Panc1 (cell line): ENCODE measurements at regions not wholly inside any gene's neighbourhood (a gene's known extent, or its start where the extent isn't known, plus 50 kb on each side); places are given as distances from the start of the nearest gene placed in this dataset.

Source experiments
- ATAC-seq: fragments of 200-7000 bp; cut with Tn5 transposase; 2 replicates; pipeline ENCODE4 v1.9.1; 2020; ENCODE audit warnings: mild to moderate bottlenecking, moderate library complexity
- BruUV-seq: library from RNA; stranded (reverse); fragments of 400-500 nt; replicated peaks from 2 replicates; lab custom pipeline; 2021; lab: Mats Ljungman, UMichigan
- CTCF ChIA-PET: fragments of 300-600 bp; sonication (Branson Sonifier 250); formaldehyde crosslinking; loops from one replicate; lab custom pipeline; 2022; ENCODE audit warnings: antibody characterized with exemption; lab: Charles Lee
- POLR2A ChIA-PET: fragments of 300-600 bp; sonication (Branson Sonifier 250); formaldehyde crosslinking; loops from one replicate; lab custom pipeline; 2022; ENCODE audit warnings: antibody characterized with exemption; lab: Charles Lee
- DNase-seq: peaks from one replicate; pipeline ENCODE4 v3.0.0-alpha.2; 2010; ENCODE audit warnings: low read depth, low spot score
- H3K27ac ChIP-seq: 2 replicates; pipeline ENCODE4 v1.5.1; 2011; ENCODE audit warnings: mild to moderate bottlenecking, low read length, inconsistent platforms
- H3K27me3 ChIP-seq: fragments of 200-500 bp; sonication (Bioruptor generic); 2 replicates; pipeline ENCODE4 v1.6.0; 2014; ENCODE audit warnings: low read length, inconsistent platforms; ENCODE audit not compliant: control insufficient read depth, insufficient read depth
- H3K36me3 ChIP-seq: fragments of 200-500 bp; sonication (Bioruptor generic); 2 replicates; pipeline ENCODE4 v1.5.1; 2014; ENCODE audit warnings: inconsistent platforms, mild to moderate bottlenecking, low read length, moderate library complexity; ENCODE audit not compliant: control insufficient read depth, insufficient read depth
- H3K4me1 ChIP-seq: 2 replicates; pipeline ENCODE4 v1.5.1; 2011; ENCODE audit warnings: inconsistent platforms, mild to moderate bottlenecking, low read length, moderate library complexity; ENCODE audit not compliant: control insufficient read depth, insufficient read depth
- H3K4me3 ChIP-seq, 2 experiments: 2 replicates each; pipeline ENCODE4 v1.5.1; 2011 to 2012; ENCODE audit warnings: low read depth in 2 of 2, low read length in 2 of 2, mild to moderate bottlenecking in 2 of 2, inconsistent platforms in 1 of 2, moderate library complexity in 1 of 2
- H3K9me3 ChIP-seq: fragments of 200-500 bp; sonication (Bioruptor generic); 2 replicates; pipeline ENCODE4 v1.5.1; 2014; ENCODE audit warnings: low read depth, mild to moderate bottlenecking, inconsistent platforms, low read length, moderate library complexity; ENCODE audit not compliant: control insufficient read depth, insufficient read depth
- POLR2AphosphoS5 ChIP-seq: IDR thresholded peaks from 2 replicates; pipeline ENCODE4 v1.6.1; 2012; ENCODE audit warnings: mild to moderate bottlenecking, low read depth, low read length, moderate library complexity
- SIN3A ChIP-seq: IDR thresholded peaks from 2 replicates; pipeline ENCODE4 v1.6.1; 2012; ENCODE audit warnings: low read depth, mild to moderate bottlenecking, low read length, moderate library complexity, borderline replicate concordance; ENCODE audit not compliant: insufficient read depth
- TCF7L2 ChIP-seq: IDR thresholded peaks from 2 replicates; pipeline ENCODE4 v1.6.1; 2011; ENCODE audit warnings: mild to moderate bottlenecking, low read depth, low read length, inconsistent platforms
- in situ Hi-C: cut with HindIII; loops from 2 replicates; pipeline ENCODE4 v1.10.0; 2016; ENCODE audit warnings: low sequenced_read_pairs, low pct_unique_long_range_greater_than_20kb
- intact Hi-C: fragments of 100-400 bp; cut with micrococcal nuclease; formaldehyde crosslinking; loops from one replicate; pipeline ENCODE4 v1.10.0; 2022; ENCODE audit not compliant: unreplicated experiment
- TF ChIP-seq, protein P1 (sequence below), 2 experiments: IDR thresholded peaks; 2 replicates each; pipeline ENCODE4 v1.6.1; 2011 to 2012; ENCODE audit warnings: low read depth in 2 of 2, control low read depth in 1 of 2, low read length in 1 of 2, mild to moderate bottlenecking in 1 of 2, moderate library complexity in 1 of 2; ENCODE audit not compliant: insufficient read depth in 1 of 2
- TF ChIP-seq, protein P2 (sequence below): fragments of 450-650 bp; IDR thresholded peaks from 2 replicates; pipeline ENCODE4 v1.5.1; 2017; ENCODE audit warnings: mild to moderate bottlenecking

GRCh38 chr6:140025171-140025570, 650.7 kb upstream of the CITED2 start:
- no TSS peak for BruUV-seq
- Histone ChIP-seq H3K4me3 (no peak overlapping the region), H3K4me1 (no peaks in the 10 kb centered on the region), H3K27ac (no peak overlapping the region), H3K27me3 (no peaks in the 10 kb centered on the region), H3K9me3 (no peaks in the 10 kb centered on the region), H3K36me3 (no peaks in the 10 kb centered on the region)
- ChIA-PET POLR2A (no interaction called here), CTCF (no interaction called here)
- intact Hi-C loops = no loop called here
- DNase-seq (no peak), ATAC-seq (no peak)
- no peak for TF ChIP-seq POLR2AphosphoS5
- no peak for TF ChIP-seq TCF7L2
- TF ChIP-seq SIN3A = no peak
- TF ChIP-seq, protein P1, sequence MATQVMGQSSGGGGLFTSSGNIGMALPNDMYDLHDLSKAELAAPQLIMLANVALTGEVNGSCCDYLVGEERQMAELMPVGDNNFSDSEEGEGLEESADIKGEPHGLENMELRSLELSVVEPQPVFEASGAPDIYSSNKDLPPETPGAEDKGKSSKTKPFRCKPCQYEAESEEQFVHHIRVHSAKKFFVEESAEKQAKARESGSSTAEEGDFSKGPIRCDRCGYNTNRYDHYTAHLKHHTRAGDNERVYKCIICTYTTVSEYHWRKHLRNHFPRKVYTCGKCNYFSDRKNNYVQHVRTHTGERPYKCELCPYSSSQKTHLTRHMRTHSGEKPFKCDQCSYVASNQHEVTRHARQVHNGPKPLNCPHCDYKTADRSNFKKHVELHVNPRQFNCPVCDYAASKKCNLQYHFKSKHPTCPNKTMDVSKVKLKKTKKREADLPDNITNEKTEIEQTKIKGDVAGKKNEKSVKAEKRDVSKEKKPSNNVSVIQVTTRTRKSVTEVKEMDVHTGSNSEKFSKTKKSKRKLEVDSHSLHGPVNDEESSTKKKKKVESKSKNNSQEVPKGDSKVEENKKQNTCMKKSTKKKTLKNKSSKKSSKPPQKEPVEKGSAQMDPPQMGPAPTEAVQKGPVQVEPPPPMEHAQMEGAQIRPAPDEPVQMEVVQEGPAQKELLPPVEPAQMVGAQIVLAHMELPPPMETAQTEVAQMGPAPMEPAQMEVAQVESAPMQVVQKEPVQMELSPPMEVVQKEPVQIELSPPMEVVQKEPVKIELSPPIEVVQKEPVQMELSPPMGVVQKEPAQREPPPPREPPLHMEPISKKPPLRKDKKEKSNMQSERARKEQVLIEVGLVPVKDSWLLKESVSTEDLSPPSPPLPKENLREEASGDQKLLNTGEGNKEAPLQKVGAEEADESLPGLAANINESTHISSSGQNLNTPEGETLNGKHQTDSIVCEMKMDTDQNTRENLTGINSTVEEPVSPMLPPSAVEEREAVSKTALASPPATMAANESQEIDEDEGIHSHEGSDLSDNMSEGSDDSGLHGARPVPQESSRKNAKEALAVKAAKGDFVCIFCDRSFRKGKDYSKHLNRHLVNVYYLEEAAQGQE (IDR thresholded peaks at IDR 0.05; ENCODE audit: insufficient read depth in 1 of 2, low read depth in 2 of 2, low read length in 1 of 2) = no peak
- TF ChIP-seq, protein P2, sequence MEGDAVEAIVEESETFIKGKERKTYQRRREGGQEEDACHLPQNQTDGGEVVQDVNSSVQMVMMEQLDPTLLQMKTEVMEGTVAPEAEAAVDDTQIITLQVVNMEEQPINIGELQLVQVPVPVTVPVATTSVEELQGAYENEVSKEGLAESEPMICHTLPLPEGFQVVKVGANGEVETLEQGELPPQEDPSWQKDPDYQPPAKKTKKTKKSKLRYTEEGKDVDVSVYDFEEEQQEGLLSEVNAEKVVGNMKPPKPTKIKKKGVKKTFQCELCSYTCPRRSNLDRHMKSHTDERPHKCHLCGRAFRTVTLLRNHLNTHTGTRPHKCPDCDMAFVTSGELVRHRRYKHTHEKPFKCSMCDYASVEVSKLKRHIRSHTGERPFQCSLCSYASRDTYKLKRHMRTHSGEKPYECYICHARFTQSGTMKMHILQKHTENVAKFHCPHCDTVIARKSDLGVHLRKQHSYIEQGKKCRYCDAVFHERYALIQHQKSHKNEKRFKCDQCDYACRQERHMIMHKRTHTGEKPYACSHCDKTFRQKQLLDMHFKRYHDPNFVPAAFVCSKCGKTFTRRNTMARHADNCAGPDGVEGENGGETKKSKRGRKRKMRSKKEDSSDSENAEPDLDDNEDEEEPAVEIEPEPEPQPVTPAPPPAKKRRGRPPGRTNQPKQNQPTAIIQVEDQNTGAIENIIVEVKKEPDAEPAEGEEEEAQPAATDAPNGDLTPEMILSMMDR = no peak
- in situ Hi-C loops = no loop called here

DNA sequence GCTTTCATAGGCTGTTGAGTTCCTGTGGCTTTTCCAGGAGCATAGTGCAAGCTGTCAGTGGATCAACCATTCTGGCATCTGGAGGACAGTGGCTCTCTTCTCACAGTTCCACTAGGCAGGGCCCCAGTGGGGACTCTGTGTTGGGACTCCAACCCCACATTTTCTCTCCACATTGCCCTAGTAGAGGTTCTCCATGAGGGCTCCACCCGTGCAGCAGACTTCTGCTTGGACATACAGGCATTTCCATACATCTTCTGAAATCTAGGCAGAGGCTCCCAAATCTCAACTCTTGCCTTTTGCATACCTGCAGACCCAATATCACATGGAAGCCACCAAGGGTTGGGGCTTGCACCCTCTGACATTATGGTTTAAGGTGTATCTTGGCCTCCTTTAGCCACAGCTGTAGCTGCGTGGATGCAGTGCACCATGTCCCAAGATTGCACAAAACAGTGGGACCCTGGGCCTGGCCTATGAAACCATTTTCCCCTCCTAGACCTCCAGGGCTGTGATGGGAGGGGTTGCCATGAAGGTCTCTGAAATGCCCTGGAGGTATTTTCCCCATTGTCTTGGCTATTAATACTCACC, 645.9 kb upstream of the CITED2 start:
- BruUV-seq = no TSS peak
- ChIA-PET CTCF (no interaction called here), POLR2A (no interaction called here)
- ATAC-seq = no peak
- Histone ChIP-seq H3K4me3 (no peak overlapping the region), H3K9me3 (no peaks in the 10 kb centered on the region), H3K36me3 (no peaks in the 10 kb centered on the region), H3K27me3 (no peaks in the 10 kb centered on the region), H3K27ac (no peak overlapping the region), H3K4me1 (no peaks in the 10 kb centered on the region)
- TF ChIP-seq TCF7L2 = no peak
- TF ChIP-seq, protein P1 (IDR thresholded peaks at IDR 0.05; ENCODE audit: insufficient read depth in 1 of 2, low read depth in 2 of 2, low read length in 1 of 2) = no peak
- TF ChIP-seq SIN3A = no peak
- TF ChIP-seq POLR2AphosphoS5 = no peak
- TF ChIP-seq, protein P2 = no peak
- intact Hi-C loops (no loop called here), in situ Hi-C loops (no loop called here)
- no peak for DNase-seq
